ENCODE measurements at regions not wholly inside any gene's neighbourhood (a gene's known extent, or its start where the extent isn't known, plus 50 kb on each side); places are given as distances from the start of the nearest gene placed in this dataset.

- TF ChIP-seq REST (IDR thresholded peaks at IDR 0.05; ENCODE audit: unreplicated experiment) = no peak
- TF ChIP-seq EZH2 (IDR thresholded peaks at IDR 0.05; ENCODE audit: low read depth, unreplicated experiment) = no peak
- TF ChIP-seq, protein P1, sequence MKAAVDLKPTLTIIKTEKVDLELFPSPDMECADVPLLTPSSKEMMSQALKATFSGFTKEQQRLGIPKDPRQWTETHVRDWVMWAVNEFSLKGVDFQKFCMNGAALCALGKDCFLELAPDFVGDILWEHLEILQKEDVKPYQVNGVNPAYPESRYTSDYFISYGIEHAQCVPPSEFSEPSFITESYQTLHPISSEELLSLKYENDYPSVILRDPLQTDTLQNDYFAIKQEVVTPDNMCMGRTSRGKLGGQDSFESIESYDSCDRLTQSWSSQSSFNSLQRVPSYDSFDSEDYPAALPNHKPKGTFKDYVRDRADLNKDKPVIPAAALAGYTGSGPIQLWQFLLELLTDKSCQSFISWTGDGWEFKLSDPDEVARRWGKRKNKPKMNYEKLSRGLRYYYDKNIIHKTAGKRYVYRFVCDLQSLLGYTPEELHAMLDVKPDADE (IDR thresholded peaks at IDR 0.05) = no peak
- TF ChIP-seq STAT1 (IDR thresholded peaks at IDR 0.05; ENCODE audit: unreplicated experiment) = no peak
- no peak for TF ChIP-seq NANOG (IDR thresholded peaks at IDR 0.05; ENCODE audit: borderline replicate concordance)
- TF ChIP-seq POLR2AphosphoS5 (IDR thresholded peaks at IDR 0.05; ENCODE audit: low read depth) = no peak
Observed at GRCh38 chr3:156604642-156605144, 49.8 kb upstream of the SSR3 start (continued).

Data from GM23338 (cell line).